ENCODE measurements at regions not wholly inside any gene's neighbourhood (a gene's known extent, or its start where the extent isn't known, plus 50 kb on each side); places are given as distances from the start of the nearest gene placed in this dataset.
A peak's percentile ranks its signal among the peaks of the same experiment; 100 is the strongest.

DNA sequence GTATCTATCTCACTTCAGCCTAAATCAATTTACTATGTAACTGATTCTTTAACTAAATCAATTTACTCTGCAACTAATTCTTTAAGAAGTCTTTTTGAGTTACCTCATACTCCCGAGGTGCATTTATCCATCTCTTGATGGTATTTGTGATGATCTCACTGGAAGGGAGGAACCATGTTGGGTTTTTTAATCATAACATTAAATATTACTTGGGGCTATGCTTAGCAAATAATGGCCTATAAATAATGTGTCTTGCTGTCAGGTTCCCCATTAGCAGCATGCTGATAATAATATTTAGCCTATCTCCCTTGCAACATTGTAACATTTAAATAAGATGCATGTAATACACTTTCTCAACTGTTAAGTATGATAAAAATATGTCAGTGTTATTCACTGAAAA lies 411.3 kb downstream of the SLITRK1 start:
- no peak overlapping the region for H3K4me3 ChIP-seq (ENCODE audit: low read length)
- no peak for DNase-seq (ENCODE audit: low read depth)
- TF ChIP-seq, protein P1, sequence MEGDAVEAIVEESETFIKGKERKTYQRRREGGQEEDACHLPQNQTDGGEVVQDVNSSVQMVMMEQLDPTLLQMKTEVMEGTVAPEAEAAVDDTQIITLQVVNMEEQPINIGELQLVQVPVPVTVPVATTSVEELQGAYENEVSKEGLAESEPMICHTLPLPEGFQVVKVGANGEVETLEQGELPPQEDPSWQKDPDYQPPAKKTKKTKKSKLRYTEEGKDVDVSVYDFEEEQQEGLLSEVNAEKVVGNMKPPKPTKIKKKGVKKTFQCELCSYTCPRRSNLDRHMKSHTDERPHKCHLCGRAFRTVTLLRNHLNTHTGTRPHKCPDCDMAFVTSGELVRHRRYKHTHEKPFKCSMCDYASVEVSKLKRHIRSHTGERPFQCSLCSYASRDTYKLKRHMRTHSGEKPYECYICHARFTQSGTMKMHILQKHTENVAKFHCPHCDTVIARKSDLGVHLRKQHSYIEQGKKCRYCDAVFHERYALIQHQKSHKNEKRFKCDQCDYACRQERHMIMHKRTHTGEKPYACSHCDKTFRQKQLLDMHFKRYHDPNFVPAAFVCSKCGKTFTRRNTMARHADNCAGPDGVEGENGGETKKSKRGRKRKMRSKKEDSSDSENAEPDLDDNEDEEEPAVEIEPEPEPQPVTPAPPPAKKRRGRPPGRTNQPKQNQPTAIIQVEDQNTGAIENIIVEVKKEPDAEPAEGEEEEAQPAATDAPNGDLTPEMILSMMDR (conservative IDR thresholded peaks at IDR 0.05; ENCODE audit: low read length): no peak

GRCh38 chr13:83470133-83470797 lies 412.0 kb downstream of the SLITRK1 start:
- H3K4me3 ChIP-seq (ENCODE audit: low read length): no peak overlapping the region
- TF ChIP-seq, protein P1 (conservative IDR thresholded peaks at IDR 0.05; ENCODE audit: low read length): no peak
- DNase-seq (ENCODE audit: low read depth): no peak

DNA sequence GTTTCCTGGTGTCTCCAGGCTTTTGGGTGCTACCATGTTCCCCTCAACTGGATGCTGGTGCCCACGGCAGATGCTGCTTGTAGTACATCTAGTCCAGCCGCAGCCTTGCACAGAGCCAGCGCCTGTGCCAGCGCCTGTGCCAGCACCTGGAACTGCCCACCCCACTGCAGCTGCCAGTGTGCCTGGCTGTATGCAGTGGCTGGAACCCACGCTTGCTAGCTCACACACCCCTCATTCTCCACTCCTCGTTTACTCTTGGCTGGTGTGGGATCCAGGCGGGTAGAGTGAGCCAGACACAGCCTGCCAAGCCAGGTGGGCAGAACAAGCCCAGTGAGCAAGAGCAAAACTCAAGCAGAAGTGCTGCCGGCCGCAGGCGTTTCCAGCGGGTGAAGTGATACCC lies 428.6 kb downstream of the SLITRK1 start:
- no peak overlapping the region for H3K4me3 ChIP-seq (ENCODE audit: low read length)
- TF ChIP-seq, protein P1 (conservative IDR thresholded peaks at IDR 0.05; ENCODE audit: low read length): no peak
- DNase-seq (ENCODE audit: low read depth): no peak

DNA sequence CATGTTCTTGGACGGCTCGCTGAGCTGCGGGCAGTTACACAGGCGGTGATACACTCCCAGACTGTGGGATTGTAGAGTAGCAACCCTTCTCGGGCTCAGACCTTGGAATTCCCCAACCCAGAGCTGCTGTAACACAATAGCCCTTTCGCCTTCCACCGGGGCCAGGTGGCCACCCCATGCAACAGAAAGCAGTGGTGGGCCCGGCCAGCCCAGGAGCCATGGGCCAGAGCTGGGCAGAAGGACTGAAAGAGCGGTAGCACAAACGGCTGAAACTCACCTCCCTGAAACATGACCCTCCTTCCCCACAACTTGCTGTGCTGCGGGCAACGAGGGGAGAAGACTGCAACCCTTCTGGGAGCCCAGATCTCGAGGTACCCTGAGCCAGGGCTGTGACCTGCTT lies 429.0 kb downstream of the SLITRK1 start:
- TF ChIP-seq, protein P1 (conservative IDR thresholded peaks at IDR 0.05; ENCODE audit: low read length): no peak
- no peak overlapping the region for H3K4me3 ChIP-seq (ENCODE audit: low read length)
- no peak for DNase-seq (ENCODE audit: low read depth)

- TF ChIP-seq, protein P1 (conservative IDR thresholded peaks at IDR 0.05; ENCODE audit: low read length): no peak
- DNase-seq (ENCODE audit: low read depth): no peak
- H3K4me3 ChIP-seq (ENCODE audit: low read length): no peak overlapping the region
Observed at GRCh38 chr13:83452292-83452950, 429.9 kb downstream of the SLITRK1 start.

DNA sequence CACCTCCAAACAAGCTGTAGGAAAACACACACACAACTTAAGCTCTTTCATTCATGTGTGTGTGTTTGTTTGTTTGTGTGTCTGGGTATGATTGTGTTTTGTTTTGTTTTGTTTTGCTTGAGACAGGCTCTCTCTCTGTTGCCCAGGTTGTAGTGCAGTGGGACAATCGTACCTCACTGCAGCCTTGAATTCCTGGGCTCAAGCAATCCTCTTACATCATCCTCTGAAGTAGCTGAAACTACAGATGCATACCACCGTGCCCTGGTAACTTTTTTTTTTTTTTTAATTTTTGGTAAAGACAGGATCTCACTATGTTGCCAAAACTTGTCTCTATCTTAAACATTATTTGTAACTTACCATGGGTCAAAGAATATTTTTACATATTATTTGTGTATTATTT lies 431.7 kb downstream of the SLITRK1 start:
- no peak overlapping the region for H3K4me3 ChIP-seq (ENCODE audit: low read length)
- TF ChIP-seq, protein P1 (conservative IDR thresholded peaks at IDR 0.05; ENCODE audit: low read length): no peak
- peak; percentile 23 for DNase-seq (ENCODE audit: low read depth)

Data from AG10803 (cell line).